H1 (cell line): ENCODE measurements at regions not wholly inside any gene's neighbourhood (a gene's known extent, or its start where the extent isn't known, plus 50 kb on each side); places are given as distances from the start of the nearest gene placed in this dataset.

Experiments used
- CTCF ChIA-PET: fragments of 300-600 bp; sonication (Branson Sonifier 250); formaldehyde crosslinking; loops from one replicate; lab custom pipeline; 2021; ENCODE audit not compliant: partially characterized antibody; lab: Charles Lee
- POLR2A ChIA-PET: fragments of 300-600 bp; sonication (Branson Sonifier 250); formaldehyde crosslinking; loops from one replicate; lab custom pipeline; 2021; ENCODE audit warnings: inconsistent platforms; ENCODE audit not compliant: partially characterized antibody; lab: Charles Lee
- DNase-seq, 2 experiments: peaks; one replicate each; pipeline versions ENCODE4 v3.0.0 to v3.0.0-alpha.2; 2010 to 2022; ENCODE audit warnings: low spot score in 2 of 2, low read depth in 1 of 2, mixed read lengths in 1 of 2
- FAIRE-seq: peaks from 2 replicates; lab custom pipeline; 2011; peaks lifted over from hg19 to GRCh38; lab: Jason Lieb, UNC
- H2AFZ ChIP-seq: 2 replicates; pipeline ENCODE4 v1.8.1; 2012; ENCODE audit warnings: low read length, inconsistent platforms
- H2AK5ac ChIP-seq: 2 replicates; pipeline ENCODE4 v1.6.1; 2013; ENCODE audit warnings: low read depth, low read length
- H2BK120ac ChIP-seq: replicated peaks from 2 replicates; pipeline ENCODE3; 2013; ENCODE audit warnings: low read depth, low read length, inconsistent platforms
- H2BK12ac ChIP-seq: 2 replicates; pipeline ENCODE4 v1.6.1; 2013; ENCODE audit warnings: low read depth, low read length
- H2BK15ac ChIP-seq: 2 replicates; pipeline ENCODE4 v1.6.1; 2013; ENCODE audit warnings: low read length
- H2BK20ac ChIP-seq: 2 replicates; pipeline ENCODE4 v1.6.1; 2013; ENCODE audit warnings: low read length
- H2BK5ac ChIP-seq: 2 replicates; pipeline ENCODE4 v1.6.1; 2013; ENCODE audit warnings: low read depth, low read length
- H3K14ac ChIP-seq: 2 replicates; pipeline ENCODE4 v1.6.1; 2013; ENCODE audit warnings: inconsistent platforms; ENCODE audit not compliant: insufficient read length
- H3K18ac ChIP-seq: 2 replicates; pipeline ENCODE4 v1.6.1; 2013; ENCODE audit warnings: low read length; ENCODE audit errors: extremely low read depth
- H3K23ac ChIP-seq: 2 replicates; pipeline ENCODE4 v1.6.1; 2013; ENCODE audit warnings: inconsistent platforms; ENCODE audit not compliant: insufficient read length
- H3K23me2 ChIP-seq: 2 replicates; pipeline ENCODE4 v1.6.1; 2013; ENCODE audit warnings: low read depth, low read length
- H3K27ac ChIP-seq: 2 replicates; pipeline ENCODE4 v1.6.1; 2011; ENCODE audit warnings: low read depth, low read length, inconsistent platforms
- H3K27me3 ChIP-seq, 4 experiments: replicated peaks in 1 of 4; 1 replicate in 1 of 4; 2 replicates in 3 of 4; pipeline versions ENCODE4 v1.6.1 to v1.8.1; 2011 to 2013; ENCODE audit warnings: low read length in 3 of 4, mild to moderate bottlenecking in 3 of 4, inconsistent platforms in 2 of 4, mixed read lengths in 2 of 4, moderate library complexity in 1 of 4; ENCODE audit not compliant: control insufficient read depth in 3 of 4, insufficient read depth in 3 of 4; ENCODE audit errors: extremely low read depth in 1 of 4
- H3K36me3 ChIP-seq, 4 experiments: 2 replicates each; pipeline versions ENCODE4 v1.6.1 to v1.8.1; 2011 to 2013; ENCODE audit warnings: mild to moderate bottlenecking in 4 of 4, low read length in 3 of 4, moderate library complexity in 2 of 4, control low read depth in 1 of 4, inconsistent platforms in 1 of 4; ENCODE audit not compliant: insufficient read depth in 4 of 4, control insufficient read depth in 2 of 4
- H3K4ac ChIP-seq: replicated peaks from 2 replicates; pipeline ENCODE3; 2013; ENCODE audit warnings: low read length, low read depth, mixed read lengths, inconsistent platforms; ENCODE audit not compliant: insufficient read length
- H3K4me1 ChIP-seq, 4 experiments: replicated peaks in 1 of 4; 1 replicate in 1 of 4; 2 replicates in 3 of 4; pipeline versions ENCODE4 v1.6.1 to v1.8.1; 2011 to 2013; ENCODE audit warnings: low read length in 3 of 4, inconsistent platforms in 2 of 4, mixed read lengths in 1 of 4; ENCODE audit not compliant: insufficient read depth in 4 of 4, control insufficient read depth in 3 of 4
- H3K4me2 ChIP-seq, 2 experiments: 2 replicates each; pipeline versions ENCODE4 v1.6.1 to v1.8.1; 2011 to 2013; ENCODE audit warnings: low read depth in 2 of 2, low read length in 2 of 2, control low read depth in 1 of 2, inconsistent platforms in 1 of 2, mild to moderate bottlenecking in 1 of 2; ENCODE audit not compliant: insufficient read depth in 1 of 2
- H3K4me3 ChIP-seq, 4 experiments: fragments of 200-600, 300-600 bp in 1 of 4; sonication (generic), shearing (Covaris generic), sonication (Bioruptor Twin) in 1 of 4; 2 replicates each; pipeline versions ENCODE4 v1.5.1 to v1.8.1; 2011 to 2016; ENCODE audit warnings: low read length in 4 of 4, low read depth in 3 of 4, control low read depth in 2 of 4, inconsistent platforms in 2 of 4, mild to moderate bottlenecking in 2 of 4, mixed read lengths in 1 of 4, moderate library complexity in 1 of 4; ENCODE audit not compliant: insufficient read depth in 2 of 4; ENCODE audit errors: extremely low read depth in 1 of 4
- H3K56ac ChIP-seq: replicated peaks from 2 replicates; pipeline ENCODE3; 2013; ENCODE audit warnings: low read depth, mild to moderate bottlenecking, mixed read lengths, low read length, inconsistent platforms; ENCODE audit not compliant: insufficient read length
- H3K79me1 ChIP-seq: 2 replicates; pipeline ENCODE4 v1.6.1; 2013; ENCODE audit warnings: low read depth, low read length, control low read depth
- H3K79me2 ChIP-seq, 2 experiments: 2 replicates each; pipeline versions ENCODE4 v1.6.1 to v1.8.1; 2012 to 2013; ENCODE audit warnings: low read length in 2 of 2, mild to moderate bottlenecking in 2 of 2, inconsistent platforms in 1 of 2; ENCODE audit not compliant: insufficient read depth in 2 of 2, control insufficient read depth in 1 of 2
- H3K9ac ChIP-seq, 4 experiments: replicated peaks in 1 of 4; 1 replicate in 1 of 4; 2 replicates in 3 of 4; pipeline versions ENCODE4 v1.6.1 to v1.8.1; 2011 to 2013; ENCODE audit warnings: low read depth in 3 of 4, low read length in 3 of 4, control low read depth in 2 of 4, mild to moderate bottlenecking in 2 of 4, moderate library complexity in 2 of 4, inconsistent platforms in 1 of 4; ENCODE audit errors: extremely low read depth in 1 of 4
- H3K9me3 ChIP-seq, 2 experiments: 2 replicates each; pipeline versions ENCODE4 v1.6.1 to v1.8.1; 2012 to 2013; ENCODE audit warnings: mild to moderate bottlenecking in 2 of 2, moderate library complexity in 2 of 2, control low read depth in 1 of 2, inconsistent platforms in 1 of 2, low read depth in 1 of 2, low read length in 1 of 2, mixed read lengths in 1 of 2; ENCODE audit not compliant: insufficient read depth in 2 of 2
- H4K20me1 ChIP-seq, 2 experiments: replicated peaks in 1 of 2; 2 replicates each; pipeline versions ENCODE3 to v1.8.1; 2011 to 2013; ENCODE audit warnings: inconsistent platforms in 2 of 2, low read length in 2 of 2, mild to moderate bottlenecking in 1 of 2; ENCODE audit not compliant: insufficient read depth in 2 of 2, control insufficient read depth in 1 of 2
- H4K5ac ChIP-seq: 2 replicates; pipeline ENCODE4 v1.6.1; 2013; ENCODE audit warnings: low read length, low read depth, mixed read lengths, inconsistent platforms; ENCODE audit not compliant: insufficient read length
- H4K8ac ChIP-seq: 2 replicates; pipeline ENCODE4 v1.8.0; 2013; ENCODE audit warnings: mild to moderate bottlenecking, moderate library complexity, low read length, inconsistent platforms; ENCODE audit not compliant: insufficient read depth; ENCODE audit errors: extremely low read depth
- H4K91ac ChIP-seq: replicated peaks from 2 replicates; pipeline ENCODE3; 2013; ENCODE audit warnings: low read length, mixed read lengths, inconsistent platforms; ENCODE audit not compliant: insufficient read length
- ASH2L ChIP-seq: fragments of 200-600, 300-600 bp; sonication (generic); IDR thresholded peaks from one replicate; pipeline ENCODE4 v1.7.1; 2017; ENCODE audit warnings: low read length
- ATF3 ChIP-seq: IDR thresholded peaks from 2 replicates; pipeline ENCODE4 v1.6.1; 2011; ENCODE audit warnings: low read depth, mild to moderate bottlenecking, low read length; ENCODE audit not compliant: insufficient read depth
- BACH1 ChIP-seq: IDR thresholded peaks from 2 replicates; pipeline ENCODE4 v1.6.1; 2012; ENCODE audit warnings: low read length, improper control_type of control experiment
- BRCA1 ChIP-seq: IDR thresholded peaks from 2 replicates; pipeline ENCODE4 v1.6.1; 2012; ENCODE audit warnings: low read depth, low read length, improper control_type of control experiment
- CHD1 ChIP-seq: IDR thresholded peaks from 2 replicates; pipeline ENCODE4 v1.6.1; 2012; ENCODE audit warnings: low read depth, low read length, improper control_type of control experiment
- GTF2F1 ChIP-seq: IDR thresholded peaks from 2 replicates; pipeline ENCODE4 v1.6.1; 2012; ENCODE audit warnings: low read depth, low read length, improper control_type of control experiment, borderline replicate concordance
- NRF1 ChIP-seq: IDR thresholded peaks from 2 replicates; pipeline ENCODE4 v1.6.1; 2011; ENCODE audit warnings: mild to moderate bottlenecking, low read depth, low read length, improper control_type of control experiment
- PHF8 ChIP-seq: fragments of 200-600 bp; sonication (generic); conservative IDR thresholded peaks from 2 replicates; pipeline ENCODE4 v1.7.1; 2012; ENCODE audit warnings: low read depth, mild to moderate bottlenecking, inconsistent platforms, low read length, moderate library complexity
- RFX5 ChIP-seq: IDR thresholded peaks from 2 replicates; pipeline ENCODE4 v1.6.1; 2011; ENCODE audit warnings: low read depth, low read length, improper control_type of control experiment, borderline replicate concordance
- RXRA ChIP-seq: IDR thresholded peaks from 2 replicates; pipeline ENCODE4 v1.6.1; 2011; ENCODE audit warnings: low read depth, mild to moderate bottlenecking, low read length, moderate library complexity; ENCODE audit not compliant: insufficient read depth
- SIN3A ChIP-seq, 2 experiments: IDR thresholded peaks in 1 of 2; conservative IDR thresholded peaks in 1 of 2; 2 replicates each; pipeline ENCODE4 v1.6.1; 2011 to 2012; ENCODE audit warnings: low read length in 2 of 2, improper control_type of control experiment in 1 of 2, low read depth in 1 of 2, mild to moderate bottlenecking in 1 of 2
- SIRT6 ChIP-seq: IDR thresholded peaks from one replicate; pipeline ENCODE4 v1.7.1; 2012; ENCODE audit warnings: low read length, inconsistent platforms
- TBP ChIP-seq: IDR thresholded peaks from 2 replicates; pipeline ENCODE4 v1.6.1; 2011; ENCODE audit warnings: low read depth, low read length, improper control_type of control experiment
- WGBS, 2 experiments: shearing (Covaris generic) in 1 of 2; methylation state at CpG; one replicate each; pipeline versions ENCODE4 v1.1.6 to v1.1.7; 2013 to 2015; ENCODE audit warnings: low lambda C conversion rate in 2 of 2, mixed read lengths in 2 of 2, inconsistent platforms in 1 of 2, low coverage in 1 of 2, missing lambda C conversion rate in 1 of 2; ENCODE audit not compliant: insufficient replicate concordance in 2 of 2, insufficient coverage in 1 of 2, insufficient read length in 1 of 2; ENCODE audit errors: extremely low coverage in 1 of 2, missing lambda C conversion rate in 1 of 2; 5-methylcytosine and 5-hydroxymethylcytosine counted together

DNA sequence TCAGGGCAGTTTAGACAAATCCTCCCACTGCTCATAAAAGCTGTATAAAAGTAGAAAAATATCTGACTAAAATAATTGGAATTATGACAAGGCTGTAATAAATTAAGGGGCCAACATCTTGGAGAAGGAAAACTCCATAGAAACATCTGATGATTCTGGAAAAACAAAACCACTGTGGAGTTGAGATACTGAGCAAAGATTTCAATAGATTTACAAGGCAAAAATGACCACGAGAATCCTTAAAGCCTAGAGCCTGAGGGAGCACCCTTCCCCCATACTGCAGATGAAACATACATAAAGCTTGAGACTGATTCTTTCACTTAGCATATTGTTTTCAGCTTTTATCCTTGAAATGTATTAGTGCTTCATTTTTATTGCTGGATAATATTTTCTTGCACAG is 286.4 kb upstream of the MMADHC start:
- Histone ChIP-seq H3K27ac (no peak overlapping the region), H2BK120ac (no peak overlapping the region), H3K27me3 (no peaks in the 10 kb centered on the region), H3K4me1 (no peaks in the 10 kb centered on the region), H2BK12ac (no peak overlapping the region), H3K18ac (no peak overlapping the region), H3K4me3 (no peak overlapping the region), H4K8ac (no peak overlapping the region), H2BK15ac (no peak overlapping the region), H2AK5ac (no peak overlapping the region), H4K20me1 (no peaks in the 10 kb centered on the region), H3K23ac (no peak overlapping the region), H3K9ac (no peak overlapping the region), H3K14ac (no peak overlapping the region), H3K56ac (no peak overlapping the region), H3K4me2 (no peak overlapping the region), H2AFZ (no peak overlapping the region), H3K9me3 (0 out of 4 replicates have a peak, but pooled peaks cover 0 to 3% of the 10 kb centered on the region in 2 experiments), H3K23me2 (no peaks in the 10 kb centered on the region), H3K4ac (no peak overlapping the region), H2BK20ac (no peak overlapping the region), H3K79me2 (no peaks in the 10 kb centered on the region), H2BK5ac (no peak overlapping the region), H3K36me3 (no peaks in the 10 kb centered on the region), H4K91ac (no peak overlapping the region), H3K79me1 (no peaks in the 10 kb centered on the region), H4K5ac (no peak overlapping the region)
- POLR2A ChIA-PET = no interaction called here
- TF ChIP-seq PHF8 (no peak), ATF3 (no peak), GTF2F1 (no peak), CHD1 (no peak), TBP (no peak), BACH1 (no peak), NRF1 (no peak), RFX5 (no peak), RXRA (no peak), ASH2L (no peak), SIN3A (conservative IDR thresholded peaks at IDR 0.05 in 1 of 2, IDR thresholded peaks at IDR 0.05 in 1 of 2; ENCODE audit: low read depth in 1 of 2, low read length in 2 of 2) (no peak), SIRT6 (no peak), BRCA1 (no peak)
- FAIRE-seq (no peak), DNase-seq (no peak)
- WGBS, 2 experiments = 86% methylated on average over 1 of the region's 1 CpG; no CpG with 5 or more reads in 1 of the 2 experiments
- CTCF ChIA-PET = no interaction called here
